Fibroblast of skin of left quadriceps (primary cell): ENCODE measurements at regions not wholly inside any gene's neighbourhood (a gene's known extent, or its start where the extent isn't known, plus 50 kb on each side); places are given as distances from the start of the nearest gene placed in this dataset.
A peak's percentile ranks its signal among the peaks of the same experiment; 100 is the strongest.

ENCODE experiments used
- DNase-seq, 2 experiments: peaks; one replicate each; pipeline ENCODE4 v3.0.0-alpha.2; 2013; ENCODE audit warnings: low read depth in 2 of 2

DNA sequence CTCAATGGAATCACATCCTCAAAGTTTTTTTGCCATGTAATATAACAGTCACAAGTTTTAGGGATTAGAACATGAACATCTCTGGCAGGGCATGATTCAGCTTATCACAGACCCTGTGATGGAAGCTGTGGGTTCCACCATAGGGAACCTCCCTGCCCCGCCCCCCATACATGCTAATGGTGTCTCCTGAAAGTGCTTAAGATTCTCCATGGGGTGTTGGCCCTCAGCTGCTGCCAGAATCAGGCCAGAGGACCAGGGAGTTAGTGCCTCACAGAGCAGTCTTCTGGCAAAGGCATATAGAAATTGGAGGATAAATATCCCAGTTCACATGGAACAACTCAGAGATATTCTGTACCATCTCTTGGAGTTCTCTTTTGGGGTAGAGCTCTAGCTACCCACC is 119.4 kb downstream of the RAB11FIP2 start:
- DNase-seq: no peak

- no peak for DNase-seq
Observed at GRCh38 chr10:117927871-117928270, 118.9 kb downstream of the RAB11FIP2 start.

DNA sequence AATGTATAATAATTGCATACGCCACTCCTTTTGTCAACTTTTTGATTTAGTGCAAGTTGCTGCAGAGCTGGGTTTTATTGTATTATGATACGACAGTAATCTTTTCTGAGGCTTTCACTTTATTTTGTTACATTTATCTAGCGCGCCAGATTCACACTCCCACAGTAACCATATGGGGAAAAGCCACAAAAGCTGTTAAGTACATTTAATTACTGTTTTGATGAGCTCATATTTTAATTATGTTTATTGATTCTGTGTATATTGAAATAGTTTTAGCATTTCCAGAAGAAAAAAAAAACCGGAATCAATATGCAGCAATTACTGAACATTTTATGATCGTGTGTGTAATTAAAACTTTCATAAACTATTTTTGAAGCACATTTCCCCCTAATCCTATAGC is 118.5 kb downstream of the RAB11FIP2 start:
- DNase-seq: no peak

DNA sequence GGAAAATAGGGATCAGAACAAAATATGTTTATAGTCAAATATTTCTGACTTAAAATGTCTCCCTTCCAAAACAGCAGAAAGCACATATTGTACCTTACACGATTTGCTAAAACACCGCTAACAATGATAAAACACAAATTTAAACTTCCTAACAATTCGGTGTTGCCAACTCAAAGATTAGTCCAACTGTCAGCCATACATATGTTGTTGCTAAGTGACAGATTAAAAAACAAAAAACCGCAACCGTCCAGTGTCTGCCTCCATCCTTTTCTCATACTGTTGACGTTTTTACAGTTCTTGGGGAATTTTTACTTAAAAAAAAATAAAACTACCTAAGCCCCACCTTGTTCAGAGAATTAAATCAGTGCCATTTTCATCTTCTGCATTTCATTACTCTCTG is 118.0 kb downstream of the RAB11FIP2 start:
- no peak for DNase-seq

- DNase-seq: no peak
Observed at GRCh38 chr10:117929327-117930067, 117.2 kb downstream of the RAB11FIP2 start.

- DNase-seq: no peak
Observed at GRCh38 chr10:117931078-117931477, 115.7 kb downstream of the RAB11FIP2 start.

GRCh38 chr10:117933036-117933435 is 113.7 kb downstream of the RAB11FIP2 start:
- DNase-seq: no peak

- no peak for DNase-seq
Observed at GRCh38 chr10:117934477-117934876, 112.3 kb downstream of the RAB11FIP2 start.

DNA sequence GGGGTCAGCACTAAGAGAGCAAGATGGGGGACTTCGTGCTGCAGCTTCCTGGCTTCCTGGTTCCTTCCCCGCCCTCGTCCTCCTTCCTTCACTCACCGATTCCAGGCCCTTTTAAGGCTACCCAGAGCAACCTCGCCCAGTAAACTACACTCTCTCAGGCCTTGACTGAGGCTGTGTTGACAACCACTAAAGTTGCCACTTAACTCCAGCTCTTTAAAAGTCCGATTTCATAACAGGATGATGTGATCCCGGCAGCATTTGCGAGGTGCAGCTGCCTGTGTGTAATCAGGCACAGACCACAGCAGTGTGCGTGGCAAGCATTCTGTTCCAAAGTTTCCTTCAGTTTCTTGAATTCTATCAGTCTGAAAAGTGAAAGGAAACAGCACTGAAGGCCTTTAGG is 110.6 kb downstream of the RAB11FIP2 start:
- DNase-seq: peak; percentile 70 to 74

DNA sequence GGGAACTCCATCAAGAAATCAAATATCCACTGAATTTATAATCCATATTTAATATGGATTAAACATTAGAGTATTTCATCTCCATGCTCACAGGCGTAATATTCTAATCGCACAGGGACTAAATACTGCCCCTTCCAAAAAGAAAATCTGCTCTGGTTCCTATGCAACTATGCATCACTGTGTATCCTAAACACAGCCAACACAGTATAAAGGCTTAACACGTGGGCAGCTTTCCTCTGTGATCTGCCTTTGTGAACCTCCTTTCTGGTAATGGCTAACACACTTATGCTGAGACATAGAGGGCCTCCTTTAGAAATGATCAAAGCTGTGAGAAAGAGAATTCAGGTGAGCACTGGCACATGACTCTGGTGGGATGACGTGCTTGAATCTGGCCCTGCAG is 110.2 kb downstream of the RAB11FIP2 start:
- no peak for DNase-seq

DNA sequence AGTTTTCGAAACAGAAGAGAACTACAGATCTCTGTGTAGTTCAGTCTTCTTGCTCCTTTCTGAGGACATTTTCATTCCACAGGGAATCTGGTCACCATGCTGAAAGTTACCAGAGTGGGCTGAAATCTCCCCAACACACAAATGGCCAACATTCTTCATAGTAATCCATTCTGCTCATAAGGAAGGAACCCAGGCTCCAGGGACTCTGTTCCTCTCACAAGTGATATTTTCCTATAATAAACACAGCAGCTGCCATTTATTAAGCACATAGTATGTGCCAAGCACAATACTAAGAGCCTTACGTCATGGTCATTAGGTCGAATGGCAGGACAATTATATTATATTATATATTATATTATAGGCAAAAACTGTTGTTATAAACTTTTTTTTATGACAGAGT is 109.8 kb downstream of the RAB11FIP2 start:
- no peak for DNase-seq

- DNase-seq: no peak
Observed at GRCh38 chr10:117938104-117938503, 108.6 kb downstream of the RAB11FIP2 start.

GRCh38 chr10:117942226-117942625 is 104.5 kb downstream of the RAB11FIP2 start:
- DNase-seq: peak; percentile 42 to 49

GRCh38 chr10:117944676-117945447 is 101.9 kb downstream of the RAB11FIP2 start:
- no peak for DNase-seq

DNA sequence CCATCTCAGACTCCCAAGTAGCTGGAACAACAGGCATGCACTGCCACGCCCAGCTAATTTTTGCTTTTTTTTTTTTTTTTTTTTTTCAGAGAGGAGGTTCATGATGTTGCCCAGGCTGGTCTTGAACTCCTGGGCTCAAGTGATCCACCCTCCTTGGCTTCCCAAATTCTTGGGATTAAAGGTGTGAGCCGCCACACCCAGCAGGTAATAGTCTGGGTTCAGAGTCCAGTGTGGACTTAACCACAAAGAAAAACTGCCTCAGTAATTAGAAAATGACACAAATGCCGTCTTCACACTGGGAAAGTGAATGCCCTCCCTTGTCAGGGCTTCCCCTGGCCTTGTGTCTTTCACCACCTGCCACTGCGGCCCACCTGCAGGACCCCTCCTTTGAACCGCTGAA is 101.1 kb downstream of the RAB11FIP2 start:
- DNase-seq: no peak

GRCh38 chr10:117946525-117947070 is 100.1 kb downstream of the RAB11FIP2 start:
- DNase-seq: peak in 1 of 2 experiments; percentile 36

DNA sequence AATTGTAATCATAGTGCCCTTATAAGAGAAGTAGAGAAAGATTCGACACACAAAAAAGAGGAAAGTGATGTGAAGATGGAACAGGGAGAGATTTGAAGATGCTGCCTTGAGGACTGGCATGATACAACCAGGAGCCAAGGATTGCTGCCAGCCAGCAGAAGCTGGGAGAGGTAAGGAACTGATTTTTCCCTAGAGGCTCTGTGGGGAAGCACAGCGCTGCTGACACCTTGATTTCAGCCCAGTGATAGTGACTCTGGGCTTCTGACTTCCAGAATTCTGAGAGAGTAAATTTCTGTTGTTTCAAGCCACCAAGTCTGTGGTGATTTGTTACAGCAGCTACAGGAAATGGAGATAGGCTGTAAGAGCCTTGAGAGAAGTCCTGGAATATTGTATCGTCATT is 98.2 kb downstream of the RAB11FIP2 start:
- DNase-seq: no peak

GRCh38 chr10:117950408-117950807 is 96.3 kb downstream of the RAB11FIP2 start:
- no peak for DNase-seq
